ENCODE measurements at regions not wholly inside any gene's neighbourhood (a gene's known extent, or its start where the extent isn't known, plus 50 kb on each side); places are given as distances from the start of the nearest gene placed in this dataset.

DNA sequence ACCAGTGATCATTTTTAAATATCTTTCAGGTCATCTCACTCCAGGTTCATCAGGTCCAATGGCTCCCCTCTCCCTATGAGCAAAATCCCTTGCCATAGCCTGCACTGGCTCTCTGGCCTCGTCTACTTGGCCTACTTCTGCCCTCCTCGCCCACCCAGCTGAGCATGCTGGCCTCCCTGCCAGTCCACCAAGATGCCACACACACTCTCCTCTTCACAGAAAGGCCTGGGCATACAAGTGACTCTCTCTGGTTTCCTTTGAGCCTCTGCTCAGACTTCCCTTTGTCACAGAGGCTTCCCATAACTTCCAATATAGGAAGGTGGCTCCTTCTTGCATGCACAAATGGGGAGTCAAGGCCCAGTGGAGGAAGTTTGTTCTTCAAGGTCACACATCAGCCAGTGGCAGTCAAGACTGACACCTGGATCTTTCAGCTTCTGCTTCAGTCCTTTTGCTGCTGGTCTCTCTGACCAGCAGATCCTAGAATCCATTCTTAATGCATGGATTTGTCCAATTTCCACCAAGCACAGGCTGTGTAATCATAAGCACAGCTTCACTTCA lies 223.2 kb upstream of the HES1 start:
- ChIA-PET RAD21 (ENCODE audit: low non-redundant PET in 1 of 2, low total read pairs in 2 of 2, uncharacterized antibody in 2 of 2, unreplicated experiment in 2 of 2) (no interaction called here), CTCF (no interaction called here), POLR2A (no interaction called here)
- no peaks in the 10 kb centered on the region for H3K79me2 ChIP-seq (ENCODE audit: insufficient read depth, low read length)
- TF ChIP-seq, protein P1, sequence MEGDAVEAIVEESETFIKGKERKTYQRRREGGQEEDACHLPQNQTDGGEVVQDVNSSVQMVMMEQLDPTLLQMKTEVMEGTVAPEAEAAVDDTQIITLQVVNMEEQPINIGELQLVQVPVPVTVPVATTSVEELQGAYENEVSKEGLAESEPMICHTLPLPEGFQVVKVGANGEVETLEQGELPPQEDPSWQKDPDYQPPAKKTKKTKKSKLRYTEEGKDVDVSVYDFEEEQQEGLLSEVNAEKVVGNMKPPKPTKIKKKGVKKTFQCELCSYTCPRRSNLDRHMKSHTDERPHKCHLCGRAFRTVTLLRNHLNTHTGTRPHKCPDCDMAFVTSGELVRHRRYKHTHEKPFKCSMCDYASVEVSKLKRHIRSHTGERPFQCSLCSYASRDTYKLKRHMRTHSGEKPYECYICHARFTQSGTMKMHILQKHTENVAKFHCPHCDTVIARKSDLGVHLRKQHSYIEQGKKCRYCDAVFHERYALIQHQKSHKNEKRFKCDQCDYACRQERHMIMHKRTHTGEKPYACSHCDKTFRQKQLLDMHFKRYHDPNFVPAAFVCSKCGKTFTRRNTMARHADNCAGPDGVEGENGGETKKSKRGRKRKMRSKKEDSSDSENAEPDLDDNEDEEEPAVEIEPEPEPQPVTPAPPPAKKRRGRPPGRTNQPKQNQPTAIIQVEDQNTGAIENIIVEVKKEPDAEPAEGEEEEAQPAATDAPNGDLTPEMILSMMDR (IDR thresholded peaks at IDR 0.05 in 2 of 3, conservative IDR thresholded peaks at IDR 0.05 in 1 of 3; ENCODE audit: borderline replicate concordance in 1 of 3, insufficient read depth in 1 of 3, low read depth in 2 of 3, low read length in 2 of 3), result no peak
- ATAC-seq, result no peak
- no peak overlapping the region for H3K4me3 ChIP-seq (replicated peaks in 1 of 2; ENCODE audit: low read depth in 1 of 2, low read length in 2 of 2)
- H3K36me3 ChIP-seq (ENCODE audit: control insufficient read depth in 1 of 2, insufficient read depth in 2 of 2, low read length in 2 of 2), result no peaks in the 10 kb centered on the region
- no peaks in the 10 kb centered on the region for H3K9me2 ChIP-seq (ENCODE audit: insufficient read depth)
- H3K9me3 ChIP-seq (ENCODE audit: control insufficient read depth in 1 of 2, insufficient read depth in 1 of 2, low read depth in 1 of 2, low read length in 2 of 2), result no peaks in the 10 kb centered on the region
- no peak overlapping the region for H3K4me2 ChIP-seq (ENCODE audit: low read length)
- no peak overlapping the region for H3K9ac ChIP-seq (ENCODE audit: low read length)
- H3K27me3 ChIP-seq (ENCODE audit: insufficient read depth, low read length), result no peaks in the 10 kb centered on the region
- H2AFZ ChIP-seq (ENCODE audit: low read depth, low read length, poor library complexity, severe bottlenecking), result no peak overlapping the region
- H4K20me1 ChIP-seq (ENCODE audit: insufficient read depth), result no peaks in the 10 kb centered on the region
- H3K4me1 ChIP-seq (ENCODE audit: control insufficient read depth in 1 of 2, insufficient read depth in 2 of 2, low read length in 2 of 2), result 0 out of 4 replicates have a peak, but pooled peaks cover 0 to 3% of the 10 kb centered on the region in 2 experiments
- DNase-seq (ENCODE audit: low read depth, low spot score), result no peak
- H3K27ac ChIP-seq (ENCODE audit: low read depth, low read length), result no peak overlapping the region
- intact Hi-C loops (cut with micrococcal nuclease), result no loop called here
- no TSS peak for BruUV-seq (replicated peaks)

DNA sequence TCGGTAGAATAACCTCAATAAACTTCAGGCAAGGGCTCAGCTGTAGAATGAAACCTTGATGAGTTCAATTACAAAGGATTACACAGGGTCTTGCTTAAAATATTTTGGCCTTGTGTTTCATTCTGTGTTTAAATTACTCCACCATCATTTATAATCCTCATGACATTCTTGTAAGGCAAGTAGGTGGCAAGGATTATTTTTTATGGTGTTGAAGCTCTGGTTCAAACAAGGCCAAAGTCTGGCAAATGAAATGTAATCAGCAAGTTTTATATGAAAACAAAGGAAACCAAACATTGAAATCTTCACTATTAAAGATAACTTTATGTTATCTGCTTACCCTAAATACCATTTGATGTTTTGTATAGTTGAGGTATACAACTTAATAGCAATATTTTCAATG lies 221.3 kb upstream of the HES1 start:
- no peaks in the 10 kb centered on the region for H3K9me2 ChIP-seq (ENCODE audit: insufficient read depth)
- H3K9me3 ChIP-seq (ENCODE audit: control insufficient read depth in 1 of 2, insufficient read depth in 1 of 2, low read depth in 1 of 2, low read length in 2 of 2), result no peaks in the 10 kb centered on the region
- H3K36me3 ChIP-seq (ENCODE audit: control insufficient read depth in 1 of 2, insufficient read depth in 2 of 2, low read length in 2 of 2), result no peaks in the 10 kb centered on the region
- ChIA-PET RAD21 (ENCODE audit: low non-redundant PET in 1 of 2, low total read pairs in 2 of 2, uncharacterized antibody in 2 of 2, unreplicated experiment in 2 of 2) (no interaction called here), CTCF (no interaction called here), POLR2A (no interaction called here)
- H3K4me1 ChIP-seq (ENCODE audit: control insufficient read depth in 1 of 2, insufficient read depth in 2 of 2, low read length in 2 of 2), result 0 out of 4 replicates have a peak, but pooled peaks cover 0 to 3% of the 10 kb centered on the region in 2 experiments
- BruUV-seq (replicated peaks), result no TSS peak
- no peaks in the 10 kb centered on the region for H3K27me3 ChIP-seq (ENCODE audit: insufficient read depth, low read length)
- no peak overlapping the region for H3K9ac ChIP-seq (ENCODE audit: low read length)
- H3K79me2 ChIP-seq (ENCODE audit: insufficient read depth, low read length), result no peaks in the 10 kb centered on the region
- ATAC-seq, result no peak
- intact Hi-C loops (cut with micrococcal nuclease), result no loop called here
- no peak for DNase-seq (ENCODE audit: low read depth, low spot score)
- no peak overlapping the region for H3K4me3 ChIP-seq (replicated peaks in 1 of 2; ENCODE audit: low read depth in 1 of 2, low read length in 2 of 2)
- H3K27ac ChIP-seq (ENCODE audit: low read depth, low read length), result no peak overlapping the region
- H3K4me2 ChIP-seq (ENCODE audit: low read length), result no peak overlapping the region
- H4K20me1 ChIP-seq (ENCODE audit: insufficient read depth), result no peaks in the 10 kb centered on the region
- no peak overlapping the region for H2AFZ ChIP-seq (ENCODE audit: low read depth, low read length, poor library complexity, severe bottlenecking)
- TF ChIP-seq ELF1 (IDR thresholded peaks at IDR 0.05; ENCODE audit: borderline replicate concordance, low read depth) (no peak), SP1 (IDR thresholded peaks at IDR 0.05; ENCODE audit: low read depth) (no peak), SIN3A (IDR thresholded peaks at IDR 0.05; ENCODE audit: low read depth) (no peak), FOSL1 (IDR thresholded peaks at IDR 0.05; ENCODE audit: low read depth) (no peak), CEBPB (IDR thresholded peaks at IDR 0.05; ENCODE audit: low read depth) (no peak), EGR1 (IDR thresholded peaks at IDR 0.05; ENCODE audit: low read depth) (no peak), YY1 (IDR thresholded peaks at IDR 0.05; ENCODE audit: extremely low read depth, insufficient replicate concordance, low read depth, low read length) (no peak), EZH2 (IDR thresholded peaks at IDR 0.05) (no peak), ZFX (IDR thresholded peaks at IDR 0.05) (no peak), CBX3 (IDR thresholded peaks at IDR 0.05; ENCODE audit: low read depth) (no peak), JUND (IDR thresholded peaks at IDR 0.05) (no peak), ZNF274 (IDR thresholded peaks at IDR 0.05; ENCODE audit: low read depth, low read length) (no peak), SRF (IDR thresholded peaks at IDR 0.05; ENCODE audit: low read depth) (no peak)
- TF ChIP-seq, protein P2, sequence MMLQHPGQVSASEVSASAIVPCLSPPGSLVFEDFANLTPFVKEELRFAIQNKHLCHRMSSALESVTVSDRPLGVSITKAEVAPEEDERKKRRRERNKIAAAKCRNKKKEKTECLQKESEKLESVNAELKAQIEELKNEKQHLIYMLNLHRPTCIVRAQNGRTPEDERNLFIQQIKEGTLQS (IDR thresholded peaks at IDR 0.05), result no peak
- TF ChIP-seq, protein P1 (IDR thresholded peaks at IDR 0.05 in 2 of 3, conservative IDR thresholded peaks at IDR 0.05 in 1 of 3; ENCODE audit: borderline replicate concordance in 1 of 3, insufficient read depth in 1 of 3, low read depth in 2 of 3, low read length in 2 of 3), result no peak
- TF ChIP-seq, protein P3, sequence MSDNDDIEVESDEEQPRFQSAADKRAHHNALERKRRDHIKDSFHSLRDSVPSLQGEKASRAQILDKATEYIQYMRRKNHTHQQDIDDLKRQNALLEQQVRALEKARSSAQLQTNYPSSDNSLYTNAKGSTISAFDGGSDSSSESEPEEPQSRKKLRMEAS (IDR thresholded peaks at IDR 0.05), result no peak
